Right lung (tissue), 2 donors: ENCODE measurements at regions not wholly inside any gene's neighbourhood (a gene's known extent, or its start where the extent isn't known, plus 50 kb on each side); places are given as distances from the start of the nearest gene placed in this dataset.
"Not testable (repeated sequence)": the region's sequence is repeated elsewhere in the genome, so short reads cannot be mapped to it uniquely, and the experiment has no call there.

Source experiments
- DNase-seq, 2 donors: peaks; one replicate each; pipeline ENCODE4 v3.0.0-alpha.2; 2013

GRCh38 chr3:168779970-168780645 lies 684.4 kb upstream of the GOLIM4 start:
- not testable (repeated sequence) for DNase-seq

- no peak for DNase-seq
Measured at GRCh38 chr3:168753724-168754123, 658.0 kb upstream of the GOLIM4 start.

GRCh38 chr3:168752339-168752738 lies 656.6 kb upstream of the GOLIM4 start:
- no peak for DNase-seq

- DNase-seq = no peak
Measured at GRCh38 chr3:168747697-168748096, 652.0 kb upstream of the GOLIM4 start.

GRCh38 chr3:168738527-168739325 lies 643.0 kb upstream of the GOLIM4 start:
- no peak for DNase-seq

- DNase-seq = no peak
Measured at GRCh38 chr3:168736202-168736601, 640.5 kb upstream of the GOLIM4 start.

GRCh38 chr3:168730073-168730472 lies 634.3 kb upstream of the GOLIM4 start:
- DNase-seq = no peak

- no peak for DNase-seq
Measured at GRCh38 chr3:168722091-168722490, 626.4 kb upstream of the GOLIM4 start.

- DNase-seq = no peak
Measured at GRCh38 chr3:168714609-168715240, 619.0 kb upstream of the GOLIM4 start.

- DNase-seq = no peak
Measured at GRCh38 chr3:168709073-168709472, 613.3 kb upstream of the GOLIM4 start.

GRCh38 chr3:168707900-168708299 lies 612.2 kb upstream of the GOLIM4 start:
- DNase-seq = no peak

GRCh38 chr3:168705412-168705811 lies 609.7 kb upstream of the GOLIM4 start:
- no peak for DNase-seq

GRCh38 chr3:168696051-168696450 lies 600.3 kb upstream of the GOLIM4 start:
- no peak for DNase-seq

- no peak for DNase-seq
Measured at GRCh38 chr3:168693870-168694269, 598.1 kb upstream of the GOLIM4 start.

- no peak for DNase-seq
Measured at GRCh38 chr3:168688267-168688666, 592.5 kb upstream of the GOLIM4 start.

- DNase-seq = no peak
Measured at GRCh38 chr3:168684519-168684918, 588.8 kb upstream of the GOLIM4 start.

GRCh38 chr3:168678730-168679129 lies 583.0 kb upstream of the GOLIM4 start:
- no peak for DNase-seq

- no peak for DNase-seq
Measured at GRCh38 chr3:168671091-168671490, 575.4 kb upstream of the GOLIM4 start.

- not testable (repeated sequence) for DNase-seq
Measured at GRCh38 chr3:168660879-168661657, 565.3 kb upstream of the GOLIM4 start.

- no peak for DNase-seq
Measured at GRCh38 chr3:168659015-168659414, 563.3 kb upstream of the GOLIM4 start.

- DNase-seq = no peak
Measured at GRCh38 chr3:168655611-168656010, 559.9 kb upstream of the GOLIM4 start.

GRCh38 chr3:168654700-168655099 lies 559.0 kb upstream of the GOLIM4 start:
- no peak for DNase-seq
